K562 (cell line): ENCODE measurements at regions not wholly inside any gene's neighbourhood (a gene's known extent, or its start where the extent isn't known, plus 50 kb on each side); places are given as distances from the start of the nearest gene placed in this dataset.

ENCODE experiments used
- RBFOX2 ChIP-seq: fragments of 200-400 bp; formaldehyde crosslinking; IDR thresholded peaks from 2 replicates; pipeline ENCODE4 v1.6.1; 2017; ENCODE audit warnings: low read depth, mild to moderate bottlenecking, low read length, moderate library complexity
- SETDB1 ChIP-seq: IDR thresholded peaks from one replicate; pipeline ENCODE4 v1.6.1; 2012; ENCODE audit warnings: low read length, control low read depth, inconsistent platforms

GRCh38 chr10:65030263-65030662, 1509.1 kb downstream of the REEP3 start:
- TF ChIP-seq RBFOX2 (no peak), SETDB1 (no peak)
